ENCODE measurements at regions not wholly inside any gene's neighbourhood (a gene's known extent, or its start where the extent isn't known, plus 50 kb on each side); places are given as distances from the start of the nearest gene placed in this dataset.

DNA sequence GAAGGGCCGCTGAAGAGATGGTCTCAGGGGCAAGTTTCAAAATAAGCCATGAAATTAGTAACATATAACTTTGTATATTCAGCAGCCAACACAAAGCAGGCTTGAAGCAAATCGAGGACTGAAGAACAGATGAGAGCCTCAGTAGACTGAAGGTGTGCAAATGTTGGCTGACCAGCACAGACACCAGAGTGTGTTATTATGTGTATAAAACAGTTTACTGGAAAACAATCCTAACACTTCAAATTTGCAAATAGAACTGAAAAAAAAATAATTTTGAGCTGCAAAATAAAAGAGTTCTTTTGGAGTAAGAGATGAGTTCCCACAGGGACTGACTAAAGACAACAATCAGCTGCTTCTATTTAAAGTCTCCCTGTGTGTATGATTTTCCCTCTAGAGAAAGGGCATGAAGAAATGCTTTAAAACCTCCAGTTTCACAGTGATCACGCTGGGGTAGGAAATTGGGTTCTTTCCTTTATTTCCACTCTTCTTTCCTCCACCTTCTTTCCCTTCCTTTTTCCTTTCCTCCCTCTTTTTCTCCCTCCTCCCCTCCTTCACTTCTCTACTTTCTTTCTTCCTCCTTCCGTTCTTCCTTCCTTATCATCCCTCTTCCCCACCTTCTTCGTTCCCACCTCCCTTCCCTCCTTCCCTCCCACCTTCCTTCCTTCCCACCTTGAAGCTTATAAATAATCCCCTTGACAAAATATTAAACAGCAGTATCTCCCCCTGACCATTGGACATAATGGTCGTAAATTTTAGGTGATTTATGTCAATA is 383.9 kb upstream of the DCN start:
- FAIRE-seq (no peak), DNase-seq (ENCODE audit: insufficient read length, low spot score) (no peak)
- no peak for TF ChIP-seq POLR2A (IDR thresholded peaks at IDR 0.05; ENCODE audit: low read depth, low read length)

- no peak for TF ChIP-seq POLR2A (IDR thresholded peaks at IDR 0.05; ENCODE audit: low read depth, low read length)
Observed at GRCh38 chr12:91565846-91566245, 383.2 kb upstream of the DCN start.

DNA sequence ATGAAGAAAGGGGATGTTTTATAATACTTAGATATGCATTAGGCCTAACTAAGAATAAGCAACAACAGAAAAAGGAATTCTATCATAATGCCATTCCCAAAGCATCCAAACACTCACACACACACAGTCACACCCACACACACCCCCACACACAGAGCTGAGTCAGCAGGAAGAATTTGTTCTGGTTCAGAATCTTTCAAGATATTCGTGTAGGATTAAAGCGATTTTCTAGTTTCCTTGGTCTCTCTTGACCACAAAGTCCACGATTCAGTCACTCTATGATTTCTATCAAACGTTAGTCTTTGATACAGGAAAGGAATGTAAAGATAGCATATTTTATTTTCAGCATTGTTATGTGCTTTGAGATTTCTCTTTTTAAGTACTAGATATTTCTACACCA is 382.6 kb upstream of the DCN start:
- no peak for DNase-seq (ENCODE audit: insufficient read length, low spot score)
- TF ChIP-seq POLR2A (IDR thresholded peaks at IDR 0.05; ENCODE audit: low read depth, low read length) = no peak
- FAIRE-seq = peak; percentile 27

More at GRCh38 chr12:91565846-91566245, 383.2 kb upstream of the DCN start:
- FAIRE-seq (no peak), DNase-seq (ENCODE audit: insufficient read length, low spot score) (no peak)

- FAIRE-seq (no peak), DNase-seq (ENCODE audit: insufficient read length, low spot score) (no peak)
- no peak for TF ChIP-seq POLR2A (IDR thresholded peaks at IDR 0.05; ENCODE audit: low read depth, low read length)
Observed at GRCh38 chr12:91563011-91563765, 380.6 kb upstream of the DCN start.

- no peak for TF ChIP-seq POLR2A (IDR thresholded peaks at IDR 0.05; ENCODE audit: low read depth, low read length)
- no peak for DNase-seq (ENCODE audit: insufficient read length, low spot score)
- FAIRE-seq = no peak
Observed at GRCh38 chr12:91562476-91562875, 379.9 kb upstream of the DCN start.

- FAIRE-seq = peak; percentile 55
- no peak for TF ChIP-seq POLR2A (IDR thresholded peaks at IDR 0.05; ENCODE audit: low read depth, low read length)
Observed at GRCh38 chr12:91561958-91562325, 379.3 kb upstream of the DCN start.

DNA sequence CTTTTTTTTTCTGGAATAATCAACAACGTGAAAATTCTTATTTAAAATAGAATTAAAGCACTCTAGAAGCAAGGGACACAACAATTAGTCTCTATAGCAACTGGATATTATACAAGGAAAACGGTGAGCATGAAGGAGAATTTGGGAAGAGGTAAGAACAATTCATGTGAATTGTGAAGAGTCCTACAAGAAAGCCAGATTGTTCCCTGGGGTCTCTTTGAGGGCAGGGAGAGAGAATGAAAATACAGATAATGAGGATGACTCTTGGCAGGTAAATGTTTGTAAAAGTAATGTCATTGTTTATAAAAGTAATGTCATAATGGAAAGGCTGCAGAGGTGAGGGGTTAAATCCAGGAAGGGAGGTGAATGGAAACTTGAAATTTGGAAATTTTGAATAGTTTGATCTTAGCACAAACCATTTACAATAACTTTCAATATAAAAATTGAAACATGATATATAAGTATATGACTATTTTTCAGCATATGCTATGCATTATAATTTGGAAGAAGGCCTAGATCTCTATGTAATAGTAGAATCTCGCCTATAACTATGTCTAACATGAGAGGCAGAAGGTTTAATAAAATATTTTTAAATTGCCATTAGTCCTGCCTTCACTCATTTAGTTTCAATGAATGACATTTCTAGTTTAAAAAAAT is 378.8 kb upstream of the DCN start:
- no peak for FAIRE-seq
- no peak for TF ChIP-seq POLR2A (IDR thresholded peaks at IDR 0.05; ENCODE audit: low read depth, low read length)
- no peak for DNase-seq (ENCODE audit: insufficient read length, low spot score)

More at GRCh38 chr12:91561958-91562325, 379.3 kb upstream of the DCN start:
- no peak for DNase-seq (ENCODE audit: insufficient read length, low spot score)

DNA sequence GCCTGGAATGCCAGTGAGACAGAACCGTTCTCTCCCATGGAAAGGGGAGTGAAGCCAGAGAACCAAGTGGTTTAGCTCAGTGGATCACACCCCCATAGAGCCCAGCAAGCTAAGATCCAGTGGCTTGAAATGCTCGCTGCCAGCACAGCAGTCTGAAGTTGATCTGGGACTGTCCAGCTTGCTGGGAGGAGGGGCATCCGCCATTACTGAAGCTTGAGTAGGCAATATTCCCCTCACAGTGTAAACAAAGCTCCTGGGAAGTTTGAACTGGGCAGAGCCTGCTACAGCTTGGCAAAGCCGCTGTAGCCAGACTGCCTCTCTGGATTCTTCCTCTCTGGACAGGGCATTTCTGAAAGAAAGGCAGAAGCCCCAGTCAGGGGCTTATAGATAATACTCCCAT is 374.3 kb upstream of the DCN start:
- no peak for TF ChIP-seq POLR2A (IDR thresholded peaks at IDR 0.05; ENCODE audit: low read depth, low read length)
- no peak for FAIRE-seq

GRCh38 chr12:91555436-91556415 is 373.1 kb upstream of the DCN start:
- DNase-seq (ENCODE audit: insufficient read length, low spot score) = no peak
- TF ChIP-seq POLR2A (IDR thresholded peaks at IDR 0.05; ENCODE audit: low read depth, low read length) = no peak
- no peak for FAIRE-seq

More for the DNA sequence above, 374.3 kb upstream of the DCN start:
- no peak for DNase-seq (ENCODE audit: insufficient read length, low spot score)

GRCh38 chr12:91551927-91552326 is 369.3 kb upstream of the DCN start:
- FAIRE-seq (no peak), DNase-seq (ENCODE audit: insufficient read length, low spot score) (no peak)
- TF ChIP-seq POLR2A (IDR thresholded peaks at IDR 0.05; ENCODE audit: low read depth, low read length) = no peak

GRCh38 chr12:91551242-91551641 is 368.6 kb upstream of the DCN start:
- no peak for TF ChIP-seq POLR2A (IDR thresholded peaks at IDR 0.05; ENCODE audit: low read depth, low read length)
- FAIRE-seq (no peak), DNase-seq (ENCODE audit: insufficient read length, low spot score) (no peak)

GRCh38 chr12:91542666-91543065 is 360.0 kb upstream of the DCN start:
- FAIRE-seq = no peak
- TF ChIP-seq POLR2A (IDR thresholded peaks at IDR 0.05; ENCODE audit: low read depth, low read length) = no peak
- DNase-seq (ENCODE audit: insufficient read length, low spot score) = no peak

DNA sequence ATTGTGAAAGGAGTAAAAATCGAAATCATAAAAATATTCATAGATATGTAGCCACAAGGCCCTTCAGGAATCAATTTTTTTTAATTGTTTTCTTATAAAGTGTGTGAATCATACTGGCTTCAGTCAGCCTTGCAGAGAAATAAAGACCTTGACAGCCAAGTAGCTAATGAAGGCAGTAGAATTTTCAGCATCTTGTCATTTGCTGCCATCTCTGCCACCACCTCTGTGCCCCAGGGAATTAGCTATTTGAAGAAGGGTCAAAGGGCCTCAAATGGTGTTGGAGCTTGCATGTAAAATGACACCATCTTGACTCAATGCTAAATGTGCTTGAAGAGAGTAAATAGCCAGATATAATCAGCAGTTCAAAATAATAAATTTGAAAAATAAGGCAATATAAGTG is 359.4 kb upstream of the DCN start:
- DNase-seq (ENCODE audit: insufficient read length, low spot score) = no peak

More for the DNA sequence above, 359.4 kb upstream of the DCN start:
- FAIRE-seq = no peak
- no peak for TF ChIP-seq POLR2A (IDR thresholded peaks at IDR 0.05; ENCODE audit: low read depth, low read length)

All from H54 (cell line).